ENCODE measurements at regions not wholly inside any gene's neighbourhood (a gene's known extent, or its start where the extent isn't known, plus 50 kb on each side); places are given as distances from the start of the nearest gene placed in this dataset.
"Not testable (repeated sequence)": the region's sequence is repeated elsewhere in the genome, so short reads cannot be mapped to it uniquely, and the experiment has no call there.

DNA sequence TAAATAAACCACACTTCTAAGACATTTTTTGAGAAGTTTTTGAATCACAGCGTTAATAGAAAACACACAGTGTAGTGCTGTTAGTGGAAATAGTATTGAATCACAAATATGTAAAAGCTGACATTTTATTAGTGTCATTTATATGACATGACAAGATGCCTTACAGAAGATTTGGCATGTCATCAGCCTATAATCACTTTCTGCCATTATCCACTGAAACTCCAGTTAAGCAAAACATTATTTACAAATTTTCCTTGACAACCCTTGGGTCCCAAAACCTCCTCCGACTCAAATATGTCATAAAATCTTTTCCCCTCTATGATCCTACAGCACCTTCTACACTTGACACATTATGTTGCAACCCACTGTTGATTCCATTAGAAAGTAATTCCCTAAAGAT lies 376.9 kb upstream of the LRFN5 start:
- H3K4me3 ChIP-seq (ENCODE audit: low read length), result no peak overlapping the region
- H3K27ac ChIP-seq (ENCODE audit: low read length), result no peak overlapping the region
- POLR2A ChIA-PET (ENCODE audit: unreplicated experiment), result no interaction called here
- no peak overlapping the region for H3K4me2 ChIP-seq (ENCODE audit: low read length)
- DNase-seq, result no peak
- intact Hi-C loops (cut with micrococcal nuclease), result no loop called here
- H2AFZ ChIP-seq (ENCODE audit: low read length), result no peak overlapping the region
- no peaks in the 10 kb centered on the region for H3K9me2 ChIP-seq (replicated peaks; ENCODE audit: low read length)
- H3F3A ChIP-seq (ENCODE audit: low read length, unreplicated experiment), result no peaks in the 10 kb centered on the region
- no TSS peak for BruUV-seq (replicated peaks)
- H3K9ac ChIP-seq (ENCODE audit: low read length), result no peak overlapping the region
- H3K79me2 ChIP-seq (ENCODE audit: low read length), result no peaks in the 10 kb centered on the region
- no peak for ATAC-seq
- H3K4me1 ChIP-seq (ENCODE audit: insufficient read depth, low read length), result no peaks in the 10 kb centered on the region
- CTCF ChIA-PET, result no interaction called here
- TF ChIP-seq CTCF (conservative IDR thresholded peaks at IDR 0.05; ENCODE audit: low read depth, low read length), result no peak
- TF ChIP-seq EZH2 (IDR thresholded peaks at IDR 0.05; ENCODE audit: low read length, unreplicated experiment), result no peak
- no peak for TF ChIP-seq EZH2phosphoT487 (IDR thresholded peaks at IDR 0.05; ENCODE audit: borderline replicate concordance, low read length)
- H3K9me3 ChIP-seq (ENCODE audit: low read length), result no peaks in the 10 kb centered on the region
- H3K27me3 ChIP-seq (ENCODE audit: low read length), result no peaks in the 10 kb centered on the region
- H4K20me1 ChIP-seq (ENCODE audit: low read length), result no peaks in the 10 kb centered on the region
- no peaks in the 10 kb centered on the region for H3K36me3 ChIP-seq (ENCODE audit: low read depth, low read length)

DNA sequence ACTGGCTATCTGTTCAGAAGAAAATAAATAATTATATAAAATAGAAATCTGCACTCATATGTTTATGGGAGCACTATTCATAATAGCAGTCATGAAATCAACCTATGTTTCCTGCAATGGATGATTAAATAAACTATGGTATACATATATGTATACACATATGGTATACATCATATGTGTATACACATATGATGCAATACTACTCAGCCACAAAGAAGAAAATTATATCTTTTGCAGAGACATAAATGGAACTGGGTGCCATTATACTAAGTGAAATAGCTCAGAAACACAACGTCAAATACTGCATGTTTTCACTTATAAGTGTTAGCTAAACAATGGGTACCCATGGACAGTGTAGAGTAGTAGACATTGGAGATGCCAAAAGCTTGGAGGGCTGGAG lies 381.2 kb upstream of the LRFN5 start:
- Histone ChIP-seq H3K9ac (ENCODE audit: low read length) (no peak overlapping the region), H3F3A (ENCODE audit: low read length, unreplicated experiment) (no peaks in the 10 kb centered on the region), H2AFZ (ENCODE audit: low read length) (no peak overlapping the region), H3K9me3 (ENCODE audit: low read length) (no peaks in the 10 kb centered on the region), H3K79me2 (ENCODE audit: low read length) (no peaks in the 10 kb centered on the region), H3K4me3 (ENCODE audit: low read length) (no peak overlapping the region), H3K4me1 (ENCODE audit: insufficient read depth, low read length) (no peaks in the 10 kb centered on the region), H3K4me2 (ENCODE audit: low read length) (no peak overlapping the region), H3K36me3 (ENCODE audit: low read depth, low read length) (no peaks in the 10 kb centered on the region), H4K20me1 (ENCODE audit: low read length) (no peaks in the 10 kb centered on the region), H3K9me2 (replicated peaks; ENCODE audit: low read length) (no peaks in the 10 kb centered on the region), H3K27me3 (ENCODE audit: low read length) (no peaks in the 10 kb centered on the region), H3K27ac (ENCODE audit: low read length) (no peak overlapping the region)
- POLR2A ChIA-PET (ENCODE audit: unreplicated experiment), result no interaction called here
- DNase-seq, result no peak
- CTCF ChIA-PET, result no interaction called here
- no TSS peak for BruUV-seq (replicated peaks)
- intact Hi-C loops (cut with micrococcal nuclease), result no loop called here
- no peak for ATAC-seq
- TF ChIP-seq CTCF (conservative IDR thresholded peaks at IDR 0.05; ENCODE audit: low read depth, low read length), result no peak
- no peak for TF ChIP-seq EZH2phosphoT487 (IDR thresholded peaks at IDR 0.05; ENCODE audit: borderline replicate concordance, low read length)
- no peak for TF ChIP-seq EZH2 (IDR thresholded peaks at IDR 0.05; ENCODE audit: low read length, unreplicated experiment)

- no peak overlapping the region for H3K4me3 ChIP-seq (ENCODE audit: low read length)
- no peaks in the 10 kb centered on the region for H3K27me3 ChIP-seq (ENCODE audit: low read length)
- H3K4me1 ChIP-seq (ENCODE audit: insufficient read depth, low read length), result no peaks in the 10 kb centered on the region
- H3K9ac ChIP-seq (ENCODE audit: low read length), result no peak overlapping the region
- CTCF ChIA-PET, result no interaction called here
- H3K9me2 ChIP-seq (replicated peaks; ENCODE audit: low read length), result no peaks in the 10 kb centered on the region
- H3F3A ChIP-seq (ENCODE audit: low read length, unreplicated experiment), result no peaks in the 10 kb centered on the region
- POLR2A ChIA-PET (ENCODE audit: unreplicated experiment), result no interaction called here
- H3K27ac ChIP-seq (ENCODE audit: low read length), result no peak overlapping the region
- intact Hi-C loops (cut with micrococcal nuclease), result no loop called here
- no peaks in the 10 kb centered on the region for H3K36me3 ChIP-seq (ENCODE audit: low read depth, low read length)
- ATAC-seq, result no peak
- no peak overlapping the region for H3K4me2 ChIP-seq (ENCODE audit: low read length)
- no TSS peak for BruUV-seq (replicated peaks)
- TF ChIP-seq EZH2phosphoT487 (IDR thresholded peaks at IDR 0.05; ENCODE audit: borderline replicate concordance, low read length) (no peak), CTCF (conservative IDR thresholded peaks at IDR 0.05; ENCODE audit: low read depth, low read length) (no peak), EZH2 (IDR thresholded peaks at IDR 0.05; ENCODE audit: low read length, unreplicated experiment) (no peak)
- H3K79me2 ChIP-seq (ENCODE audit: low read length), result no peaks in the 10 kb centered on the region
- no peak for DNase-seq
- no peaks in the 10 kb centered on the region for H3K9me3 ChIP-seq (ENCODE audit: low read length)
- no peak overlapping the region for H2AFZ ChIP-seq (ENCODE audit: low read length)
- no peaks in the 10 kb centered on the region for H4K20me1 ChIP-seq (ENCODE audit: low read length)
Measured at GRCh38 chr14:41222581-41222980, 384.1 kb upstream of the LRFN5 start.

GRCh38 chr14:41214978-41215377 lies 391.7 kb upstream of the LRFN5 start:
- H3K4me3 ChIP-seq (ENCODE audit: low read length); POLR2A ChIA-PET (ENCODE audit: unreplicated experiment); DNase-seq; H4K20me1 ChIP-seq (ENCODE audit: low read length); ATAC-seq; H3K36me3 ChIP-seq (ENCODE audit: low read depth, low read length); H3K27me3 ChIP-seq (ENCODE audit: low read length); H3K4me2 ChIP-seq (ENCODE audit: low read length); H3K9me3 ChIP-seq (ENCODE audit: low read length); H3K9ac ChIP-seq (ENCODE audit: low read length); H3K79me2 ChIP-seq (ENCODE audit: low read length); H3K27ac ChIP-seq (ENCODE audit: low read length); intact Hi-C loops (cut with micrococcal nuclease); BruUV-seq (replicated peaks); H3K9me2 ChIP-seq (replicated peaks; ENCODE audit: low read length); H2AFZ ChIP-seq (ENCODE audit: low read length); H3F3A ChIP-seq (ENCODE audit: low read length, unreplicated experiment); H3K4me1 ChIP-seq (ENCODE audit: insufficient read depth, low read length); CTCF ChIA-PET: not testable (repeated sequence)
